ENCODE measurements at regions not wholly inside any gene's neighbourhood (a gene's known extent, or its start where the extent isn't known, plus 50 kb on each side); places are given as distances from the start of the nearest gene placed in this dataset.

DNA sequence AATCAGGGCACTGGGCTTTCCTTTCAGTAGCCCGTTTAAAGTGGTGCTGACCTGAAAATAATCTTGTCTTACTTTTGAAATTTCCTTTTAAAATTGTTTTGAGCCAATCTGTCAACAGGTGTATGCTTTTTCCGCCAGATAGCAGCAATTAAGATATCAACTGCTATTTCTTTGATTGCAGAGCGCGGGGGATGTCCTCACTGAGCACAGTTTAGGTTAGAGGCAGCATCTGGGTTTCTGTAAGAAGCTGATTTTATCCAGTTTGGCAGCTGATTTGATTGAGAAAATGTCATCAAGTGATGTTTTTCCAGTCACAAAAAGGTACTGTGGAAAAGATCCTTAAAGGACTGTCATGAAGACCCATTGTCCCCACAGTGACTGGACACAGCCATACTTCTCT lies 371.8 kb downstream of the ADAMTS20 start:
- TF ChIP-seq, protein P1, sequence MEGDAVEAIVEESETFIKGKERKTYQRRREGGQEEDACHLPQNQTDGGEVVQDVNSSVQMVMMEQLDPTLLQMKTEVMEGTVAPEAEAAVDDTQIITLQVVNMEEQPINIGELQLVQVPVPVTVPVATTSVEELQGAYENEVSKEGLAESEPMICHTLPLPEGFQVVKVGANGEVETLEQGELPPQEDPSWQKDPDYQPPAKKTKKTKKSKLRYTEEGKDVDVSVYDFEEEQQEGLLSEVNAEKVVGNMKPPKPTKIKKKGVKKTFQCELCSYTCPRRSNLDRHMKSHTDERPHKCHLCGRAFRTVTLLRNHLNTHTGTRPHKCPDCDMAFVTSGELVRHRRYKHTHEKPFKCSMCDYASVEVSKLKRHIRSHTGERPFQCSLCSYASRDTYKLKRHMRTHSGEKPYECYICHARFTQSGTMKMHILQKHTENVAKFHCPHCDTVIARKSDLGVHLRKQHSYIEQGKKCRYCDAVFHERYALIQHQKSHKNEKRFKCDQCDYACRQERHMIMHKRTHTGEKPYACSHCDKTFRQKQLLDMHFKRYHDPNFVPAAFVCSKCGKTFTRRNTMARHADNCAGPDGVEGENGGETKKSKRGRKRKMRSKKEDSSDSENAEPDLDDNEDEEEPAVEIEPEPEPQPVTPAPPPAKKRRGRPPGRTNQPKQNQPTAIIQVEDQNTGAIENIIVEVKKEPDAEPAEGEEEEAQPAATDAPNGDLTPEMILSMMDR (IDR thresholded peaks at IDR 0.05) = no peak
- TF ChIP-seq POLR2A (IDR thresholded peaks at IDR 0.05) = no peak

Measured in adrenal gland (tissue), 5 donors.